SH-SY5Y (cell line): ENCODE measurements at regions not wholly inside any gene's neighbourhood (a gene's known extent, or its start where the extent isn't known, plus 50 kb on each side); places are given as distances from the start of the nearest gene placed in this dataset.

Experiments
- GATA2 ChIP-seq: IDR thresholded peaks from 2 replicates; pipeline ENCODE4 v1.6.1; 2011; ENCODE audit warnings: mild to moderate bottlenecking, low read depth, low read length
- GATA3 ChIP-seq: IDR thresholded peaks from 2 replicates; pipeline ENCODE4 v1.6.1; 2011; ENCODE audit warnings: low read depth, mild to moderate bottlenecking, low read length, moderate library complexity

GRCh38 chr1:187236199-187236598 lies 407.4 kb downstream of the PLA2G4A start:
- no peak for TF ChIP-seq GATA3
- no peak for TF ChIP-seq GATA2
